Erythroblast (primary cell): ENCODE measurements at regions not wholly inside any gene's neighbourhood (a gene's known extent, or its start where the extent isn't known, plus 50 kb on each side); places are given as distances from the start of the nearest gene placed in this dataset.

ENCODE experiments used
- GATA1 ChIP-seq: IDR thresholded peaks from 2 replicates; pipeline ENCODE4 v1.6.1; 2011; ENCODE audit warnings: low read depth, mild to moderate bottlenecking, control low read depth, low read length, moderate library complexity
- POLR2A ChIP-seq: IDR thresholded peaks from 2 replicates; pipeline ENCODE4 v1.6.1; 2011; ENCODE audit warnings: mild to moderate bottlenecking, low read length

DNA sequence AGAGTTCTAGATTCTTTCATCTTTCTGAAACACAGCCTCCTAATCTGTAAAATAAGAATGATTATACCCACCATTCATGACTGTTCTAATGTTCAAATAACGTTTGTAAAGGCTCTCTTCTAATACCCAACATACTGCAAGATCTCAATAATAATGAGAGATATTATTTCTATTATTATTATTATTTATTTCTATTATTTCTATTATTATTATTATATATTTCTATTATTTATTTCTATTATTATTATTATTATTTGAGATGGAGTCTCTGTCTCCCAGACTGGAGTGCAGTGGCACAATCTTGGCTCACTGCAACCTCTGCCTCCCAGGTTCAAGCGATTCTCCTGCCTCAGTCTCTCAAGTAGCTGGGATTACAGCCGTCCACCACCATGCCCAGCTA lies 395.5 kb downstream of the EFNB2 start:
- no peak for TF ChIP-seq POLR2A
- no peak for TF ChIP-seq GATA1
